Stomach (tissue), 4 donors: ENCODE measurements at regions not wholly inside any gene's neighbourhood (a gene's known extent, or its start where the extent isn't known, plus 50 kb on each side); places are given as distances from the start of the nearest gene placed in this dataset.

Source experiments
- CTCF ChIP-seq, 7 experiments: fragments of 450-650 bp in 4 of 7; fragments of 200-600 bp in 3 of 7; sonication (generic) in 3 of 7; IDR thresholded peaks; one replicate each; pipeline ENCODE4 v1.5.1; 2016 to 2019; ENCODE audit warnings: antibody characterized with exemption in 7 of 7, control low read depth in 2 of 7, mild to moderate bottlenecking in 1 of 7
- POLR2AphosphoS5 ChIP-seq, 3 donors: sonication (generic); formaldehyde crosslinking; IDR thresholded peaks; one replicate each; pipeline ENCODE4 v1.6.1; 2016; ENCODE audit warnings: antibody characterized with exemption in 3 of 3

- no peak for TF ChIP-seq POLR2AphosphoS5 (IDR thresholded peaks at IDR 0.05)
- TF ChIP-seq CTCF (IDR thresholded peaks at IDR 0.05), result no peak
Measured at GRCh38 chr12:77630344-77630743, 200.3 kb upstream of the NAV3 start.
